ENCODE measurements at regions not wholly inside any gene's neighbourhood (a gene's known extent, or its start where the extent isn't known, plus 50 kb on each side); places are given as distances from the start of the nearest gene placed in this dataset.

- H3K4me3 ChIP-seq (ENCODE audit: low read length in 2 of 2): no peak overlapping the region
- peaks cover 0 to 7% (median 3%) of the 10 kb centered on the region in 4 donors for H3K4me1 Mint-ChIP-seq
- intact Hi-C loops (cut with micrococcal nuclease): no loop called here
- no peaks in the 10 kb centered on the region for H3K4me1 ChIP-seq (ENCODE audit: insufficient read depth, low read length)
- H3K36me3 Mint-ChIP-seq: no peaks in the 10 kb centered on the region
- no peak overlapping the region for H3K27ac ChIP-seq (ENCODE audit: low read depth, low read length)
- CTCF ChIA-PET (ENCODE audit: partially characterized antibody): no interaction called here
- H3K27me3 Mint-ChIP-seq: no peaks in the 10 kb centered on the region
- no peak for DNase-seq
- no peak overlapping the region for H3K27ac Mint-ChIP-seq
- peaks cover 0 to 5% (median 1%) of the 10 kb centered on the region in 8 donors for H3K9me3 Mint-ChIP-seq
- no peaks in the 10 kb centered on the region for H3K36me3 ChIP-seq (ENCODE audit: insufficient read depth, low read length)
- no peaks in the 10 kb centered on the region for H3K27me3 ChIP-seq (ENCODE audit: insufficient read depth, low read length)
- H3K4me3 Mint-ChIP-seq: no peak overlapping the region
- no peaks in the 10 kb centered on the region for H3K9me3 ChIP-seq (ENCODE audit: control insufficient read depth in 1 of 2, low read length in 2 of 2)
- POLR2A ChIA-PET (ENCODE audit: partially characterized antibody): no interaction called here
Measured at GRCh38 chr5:107294211-107294550, 376.6 kb downstream of the EFNA5 start.

DNA sequence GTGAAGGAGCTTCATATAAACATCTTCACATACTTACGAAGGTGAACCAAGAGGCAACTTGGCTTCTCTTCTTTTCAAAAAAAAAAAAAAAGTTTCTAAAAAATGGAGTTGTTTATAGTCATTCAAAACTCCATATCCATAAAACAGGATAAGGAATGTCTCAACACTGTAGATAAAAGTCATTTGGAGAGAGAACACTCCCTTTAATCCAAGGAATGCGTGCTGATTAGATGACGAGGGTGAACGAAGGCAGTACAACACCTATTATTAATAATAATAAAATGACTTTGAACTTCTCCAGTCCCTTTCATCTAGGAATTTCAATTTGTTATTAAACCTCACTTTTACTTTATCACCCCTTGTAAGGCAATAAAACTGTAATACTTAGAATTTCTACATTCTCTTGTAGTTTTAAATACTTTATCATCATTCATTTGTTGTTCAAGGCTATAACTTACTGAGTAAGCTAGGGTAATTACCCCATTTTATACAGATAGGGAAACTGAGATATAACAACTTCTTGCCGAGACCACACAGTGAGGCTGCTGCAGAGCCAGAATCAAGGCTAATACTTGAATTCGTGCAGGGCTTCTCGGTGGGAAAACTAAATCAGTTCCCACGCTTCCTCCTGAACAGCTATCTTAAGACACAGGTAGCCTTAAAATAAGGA lies 377.1 kb downstream of the EFNA5 start:
- Histone ChIP-seq H3K27ac (ENCODE audit: low read depth, low read length) (no peak overlapping the region), H3K4me3 (ENCODE audit: low read length in 2 of 2) (no peak overlapping the region), H3K4me1 (ENCODE audit: insufficient read depth, low read length) (no peaks in the 10 kb centered on the region), H3K27me3 (ENCODE audit: insufficient read depth, low read length) (no peaks in the 10 kb centered on the region), H3K36me3 (ENCODE audit: insufficient read depth, low read length) (no peaks in the 10 kb centered on the region), H3K9me3 (ENCODE audit: control insufficient read depth in 1 of 2, low read length in 2 of 2) (no peaks in the 10 kb centered on the region)
- ChIA-PET POLR2A (ENCODE audit: partially characterized antibody) (no interaction called here), CTCF (ENCODE audit: partially characterized antibody) (no interaction called here)
- no peak for DNase-seq
- Mint-ChIP-seq H3K27me3 (no peaks in the 10 kb centered on the region), H3K9me3 (peaks cover 0 to 5% (median 1%) of the 10 kb centered on the region in 8 donors), H3K4me3 (no peak overlapping the region), H3K36me3 (no peaks in the 10 kb centered on the region), H3K4me1 (peaks cover 0 to 7% (median 3%) of the 10 kb centered on the region in 4 donors), H3K27ac (no peak overlapping the region)
- intact Hi-C loops (cut with micrococcal nuclease): no loop called here

DNA sequence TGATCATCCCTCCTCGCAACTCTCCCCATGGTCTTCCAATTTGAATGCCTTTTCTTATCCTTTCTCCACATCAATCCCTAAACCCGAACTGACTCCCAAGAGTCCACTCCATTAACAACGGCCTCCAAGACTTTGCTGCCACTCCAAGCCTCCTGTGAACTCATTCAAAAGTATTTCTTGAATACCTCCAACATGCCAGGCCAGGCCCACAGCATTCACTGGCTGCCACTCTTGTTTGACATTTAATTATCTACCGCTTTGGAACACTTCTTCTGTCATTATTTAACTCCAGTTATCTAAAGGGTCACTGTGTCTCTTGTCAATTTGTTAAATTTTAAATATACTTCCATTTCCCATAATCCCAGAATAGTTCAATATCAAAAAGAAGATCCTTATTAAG lies 378.9 kb downstream of the EFNA5 start:
- Mint-ChIP-seq H3K36me3 (no peaks in the 10 kb centered on the region), H3K4me3 (no peak overlapping the region), H3K27me3 (no peaks in the 10 kb centered on the region), H3K4me1 (peaks cover 0 to 7% (median under 1%) of the 10 kb centered on the region in 4 donors), H3K9me3 (peaks cover 0 to 5% (median 1%) of the 10 kb centered on the region in 8 donors), H3K27ac (no peak overlapping the region)
- ChIA-PET CTCF (ENCODE audit: partially characterized antibody) (no interaction called here), POLR2A (ENCODE audit: partially characterized antibody) (no interaction called here)
- no peaks in the 10 kb centered on the region for H3K4me1 ChIP-seq (ENCODE audit: insufficient read depth, low read length)
- DNase-seq: no peak
- H3K27ac ChIP-seq (ENCODE audit: low read depth, low read length): no peak overlapping the region
- intact Hi-C loops (cut with micrococcal nuclease): no loop called here
- no peak overlapping the region for H3K4me3 ChIP-seq (ENCODE audit: low read length in 2 of 2)
- no peaks in the 10 kb centered on the region for H3K27me3 ChIP-seq (ENCODE audit: insufficient read depth, low read length)
- H3K36me3 ChIP-seq (ENCODE audit: insufficient read depth, low read length): no peaks in the 10 kb centered on the region
- H3K9me3 ChIP-seq (ENCODE audit: control insufficient read depth in 1 of 2, low read length in 2 of 2): no peaks in the 10 kb centered on the region

GRCh38 chr5:107290780-107291398 lies 379.8 kb downstream of the EFNA5 start:
- H3K4me3 ChIP-seq (ENCODE audit: low read length in 2 of 2): no peak overlapping the region
- POLR2A ChIA-PET (ENCODE audit: partially characterized antibody): interaction anchor here (0.6 kb wide), 1 partner anchor 42 kb away, joined by 3 read pairs; no protein-coding TSS in a partner anchor
- Mint-ChIP-seq H3K9me3 (peaks cover 0 to 5% (median 1%) of the 10 kb centered on the region in 8 donors), H3K27ac (no peak overlapping the region), H3K4me1 (peaks cover 0 to 2% (median 0%) of the 10 kb centered on the region in 4 donors), H3K27me3 (no peaks in the 10 kb centered on the region), H3K36me3 (no peaks in the 10 kb centered on the region), H3K4me3 (no peak overlapping the region)
- no peak overlapping the region for H3K27ac ChIP-seq (ENCODE audit: low read depth, low read length)
- DNase-seq: no peak
- no peaks in the 10 kb centered on the region for H3K36me3 ChIP-seq (ENCODE audit: insufficient read depth, low read length)
- H3K9me3 ChIP-seq (ENCODE audit: control insufficient read depth in 1 of 2, low read length in 2 of 2): no peaks in the 10 kb centered on the region
- intact Hi-C loops (cut with micrococcal nuclease): no loop called here
- CTCF ChIA-PET (ENCODE audit: partially characterized antibody): no interaction called here
- no peaks in the 10 kb centered on the region for H3K4me1 ChIP-seq (ENCODE audit: insufficient read depth, low read length)
- no peaks in the 10 kb centered on the region for H3K27me3 ChIP-seq (ENCODE audit: insufficient read depth, low read length)

DNA sequence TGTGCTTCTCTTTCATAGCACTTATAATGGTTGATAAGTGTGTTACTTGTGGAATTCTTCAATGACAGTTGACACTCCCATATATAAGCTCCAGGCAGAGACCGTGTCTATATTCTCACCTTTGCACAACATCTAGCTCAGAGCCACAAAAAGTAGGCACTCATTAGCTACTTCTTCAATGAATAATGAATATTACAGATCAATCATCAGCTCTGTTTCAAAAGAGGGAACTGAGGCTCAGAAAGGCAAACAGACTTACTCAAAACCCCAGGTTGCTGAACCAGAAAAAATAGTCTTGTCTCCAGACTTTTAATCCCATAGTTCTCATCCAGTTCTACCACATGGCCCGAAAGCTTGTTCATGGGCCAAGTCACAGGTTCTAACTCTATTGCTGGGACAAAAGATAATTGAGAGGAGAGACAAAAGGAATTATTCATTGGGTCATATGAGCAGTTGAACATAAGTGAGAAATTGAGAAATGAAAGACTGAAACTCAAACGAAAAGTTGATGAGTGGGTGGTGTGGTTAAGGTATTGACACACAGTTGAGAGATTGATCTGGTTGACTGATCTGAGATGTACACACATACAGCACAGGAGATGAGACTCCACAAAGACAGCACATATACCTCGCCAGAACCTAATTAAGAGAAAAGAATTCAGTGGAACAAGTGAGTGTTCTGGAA lies 381.6 kb downstream of the EFNA5 start:
- Histone ChIP-seq H3K27me3 (ENCODE audit: insufficient read depth, low read length) (no peaks in the 10 kb centered on the region), H3K9me3 (ENCODE audit: control insufficient read depth in 1 of 2, low read length in 2 of 2) (no peaks in the 10 kb centered on the region), H3K27ac (ENCODE audit: low read depth, low read length) (no peak overlapping the region), H3K4me3 (ENCODE audit: low read length in 2 of 2) (no peak overlapping the region), H3K4me1 (ENCODE audit: insufficient read depth, low read length) (no peaks in the 10 kb centered on the region), H3K36me3 (ENCODE audit: insufficient read depth, low read length) (no peaks in the 10 kb centered on the region)
- Mint-ChIP-seq H3K4me3 (no peak overlapping the region), H3K4me1 (peaks cover 0 to 2% (median 0%) of the 10 kb centered on the region in 4 donors), H3K9me3 (peaks cover 0 to 5% (median 0%) of the 10 kb centered on the region in 8 donors), H3K27me3 (no peaks in the 10 kb centered on the region), H3K36me3 (no peaks in the 10 kb centered on the region), H3K27ac (no peak overlapping the region)
- ChIA-PET CTCF (ENCODE audit: partially characterized antibody) (no interaction called here), POLR2A (ENCODE audit: partially characterized antibody) (no interaction called here)
- no peak for DNase-seq
- intact Hi-C loops (cut with micrococcal nuclease): no loop called here

GRCh38 chr5:107286447-107287098 lies 384.2 kb downstream of the EFNA5 start:
- Histone ChIP-seq H3K27ac (ENCODE audit: low read depth, low read length) (no peak overlapping the region), H3K36me3 (ENCODE audit: insufficient read depth, low read length) (no peaks in the 10 kb centered on the region), H3K9me3 (ENCODE audit: control insufficient read depth in 1 of 2, low read length in 2 of 2) (no peaks in the 10 kb centered on the region), H3K27me3 (ENCODE audit: insufficient read depth, low read length) (no peaks in the 10 kb centered on the region), H3K4me1 (ENCODE audit: insufficient read depth, low read length) (no peaks in the 10 kb centered on the region), H3K4me3 (ENCODE audit: low read length in 2 of 2) (no peak overlapping the region)
- intact Hi-C loops (cut with micrococcal nuclease): no loop called here
- H3K27ac Mint-ChIP-seq: no peak overlapping the region
- ChIA-PET CTCF (ENCODE audit: partially characterized antibody) (no interaction called here), POLR2A (ENCODE audit: partially characterized antibody) (no interaction called here)
- H3K9me3 Mint-ChIP-seq: peaks cover 0 to 3% (median 0%) of the 10 kb centered on the region in 8 donors
- no peaks in the 10 kb centered on the region for H3K36me3 Mint-ChIP-seq
- no peak overlapping the region for H3K4me3 Mint-ChIP-seq
- peaks cover 0 to 2% (median 0%) of the 10 kb centered on the region in 4 donors for H3K4me1 Mint-ChIP-seq
- no peak for DNase-seq
- peaks cover 0 to 3% of the 10 kb centered on the region in 2 donors for H3K27me3 Mint-ChIP-seq

GRCh38 chr5:107285772-107286171 lies 385.0 kb downstream of the EFNA5 start:
- DNase-seq: no peak
- Histone ChIP-seq H3K27ac (ENCODE audit: low read depth, low read length) (no peak overlapping the region), H3K4me1 (ENCODE audit: insufficient read depth, low read length) (no peaks in the 10 kb centered on the region), H3K4me3 (ENCODE audit: low read length in 2 of 2) (no peak overlapping the region), H3K36me3 (ENCODE audit: insufficient read depth, low read length) (no peaks in the 10 kb centered on the region), H3K9me3 (ENCODE audit: control insufficient read depth in 1 of 2, low read length in 2 of 2) (no peaks in the 10 kb centered on the region), H3K27me3 (ENCODE audit: insufficient read depth, low read length) (no peaks in the 10 kb centered on the region)
- ChIA-PET CTCF (ENCODE audit: partially characterized antibody) (no interaction called here), POLR2A (ENCODE audit: partially characterized antibody) (no interaction called here)
- peaks cover 0 to 3% (median 0%) of the 10 kb centered on the region in 8 donors for H3K9me3 Mint-ChIP-seq
- no peak overlapping the region for H3K27ac Mint-ChIP-seq
- H3K27me3 Mint-ChIP-seq: peaks cover 0 to 3% of the 10 kb centered on the region in 2 donors
- peaks cover 0 to 2% (median 0%) of the 10 kb centered on the region in 4 donors for H3K4me1 Mint-ChIP-seq
- H3K4me3 Mint-ChIP-seq: no peak overlapping the region
- intact Hi-C loops (cut with micrococcal nuclease): no loop called here
- H3K36me3 Mint-ChIP-seq: no peaks in the 10 kb centered on the region
